HS-5 (cell line): ENCODE measurements at regions not wholly inside any gene's neighbourhood (a gene's known extent, or its start where the extent isn't known, plus 50 kb on each side); places are given as distances from the start of the nearest gene placed in this dataset.
"Not testable (repeated sequence)": the region's sequence is repeated elsewhere in the genome, so short reads cannot be mapped to it uniquely, and the experiment has no call there.

Experiments used
- DNase-seq: peaks from one replicate; pipeline ENCODE4 v3.0.0-alpha.2; 2012; ENCODE audit warnings: low read depth

DNA sequence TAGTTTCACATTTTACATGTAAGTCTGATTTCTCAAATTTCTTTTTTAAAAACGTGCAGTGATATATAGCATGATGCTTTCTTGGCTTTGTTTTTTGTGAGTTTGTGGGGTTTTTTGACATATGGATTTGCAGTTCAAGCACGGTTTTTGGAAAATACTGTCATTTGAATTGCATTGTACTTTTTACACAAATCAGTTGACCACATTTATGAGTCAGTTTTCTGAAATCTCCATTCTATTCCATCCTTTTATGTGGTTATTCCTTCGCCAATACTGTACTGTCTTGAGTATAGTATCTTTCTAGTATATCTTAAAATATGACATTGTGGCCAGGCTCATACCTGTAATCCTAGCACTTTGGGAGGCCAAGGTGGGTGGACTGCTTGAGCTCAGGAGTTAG is 890.0 kb upstream of the CITED2 start:
- no peak for DNase-seq

- not testable (repeated sequence) for DNase-seq
Observed at GRCh38 chr6:140258302-140258701, 883.9 kb upstream of the CITED2 start.

GRCh38 chr6:140256248-140256647 is 881.8 kb upstream of the CITED2 start:
- no peak for DNase-seq

GRCh38 chr6:140253096-140253495 is 878.6 kb upstream of the CITED2 start:
- peak; percentile 30 for DNase-seq

- DNase-seq, result no peak
Observed at GRCh38 chr6:140252099-140252498, 877.7 kb upstream of the CITED2 start.

- DNase-seq, result no peak
Observed at GRCh38 chr6:140245296-140246040, 871.0 kb upstream of the CITED2 start.

GRCh38 chr6:140237251-140237650 is 862.8 kb upstream of the CITED2 start:
- no peak for DNase-seq

GRCh38 chr6:140236732-140237131 is 862.3 kb upstream of the CITED2 start:
- no peak for DNase-seq

- DNase-seq, result no peak
Observed at GRCh38 chr6:140230282-140230681, 855.8 kb upstream of the CITED2 start.

GRCh38 chr6:140228491-140228890 is 854.0 kb upstream of the CITED2 start:
- DNase-seq, result no peak

DNA sequence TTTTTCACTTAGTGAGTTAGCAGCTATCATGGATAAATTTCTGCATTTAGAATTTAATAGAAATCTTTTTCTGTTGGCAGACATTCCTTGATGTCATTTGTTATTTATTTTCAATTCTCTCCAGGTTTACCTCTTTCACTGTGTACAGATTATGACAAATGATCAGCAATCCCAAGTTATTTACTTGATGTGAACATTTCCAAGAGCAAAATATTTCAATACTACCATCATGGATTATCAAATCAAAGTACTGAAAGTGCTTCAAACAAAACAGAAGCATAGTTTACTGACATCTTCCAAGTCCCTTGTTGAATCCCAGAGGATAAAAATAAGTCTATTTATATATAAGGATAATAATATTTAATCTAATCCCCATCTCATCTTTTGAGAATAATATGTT is 852.2 kb upstream of the CITED2 start:
- DNase-seq, result no peak

DNA sequence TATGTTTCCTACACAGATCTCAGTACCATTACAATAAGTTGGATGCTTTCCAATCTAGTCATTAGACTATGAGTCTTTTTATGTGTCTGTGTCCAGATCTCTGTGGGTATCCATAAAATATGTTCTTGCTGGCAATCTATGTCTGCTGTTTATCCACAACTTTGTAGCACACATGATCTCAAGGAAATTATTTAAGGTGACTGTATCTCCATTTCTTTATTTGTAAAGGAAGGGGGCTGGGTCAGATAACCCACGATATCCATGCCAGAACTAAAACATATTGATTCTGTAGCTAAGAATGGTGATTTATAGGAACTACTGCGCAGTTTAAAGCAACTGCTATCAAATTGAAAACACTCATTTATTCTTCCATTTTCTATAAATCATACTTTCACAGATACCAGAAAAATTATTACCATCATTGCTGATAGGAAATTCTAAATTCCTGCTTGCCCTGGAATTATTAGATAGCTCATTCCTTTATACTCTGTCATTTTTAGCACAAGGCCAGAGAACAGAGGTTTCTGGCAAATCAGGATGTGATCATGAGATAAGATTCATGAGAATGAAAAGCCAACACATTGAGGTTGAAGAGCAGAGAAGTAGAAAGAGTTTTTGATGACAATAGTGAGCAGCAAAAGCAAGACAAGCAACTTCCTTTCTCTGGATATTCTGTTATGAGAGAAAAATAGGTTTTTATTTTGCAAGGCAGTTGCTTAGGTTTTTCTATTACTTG is 851.4 kb upstream of the CITED2 start:
- no peak for DNase-seq

- no peak for DNase-seq
Observed at GRCh38 chr6:140217283-140217682, 842.8 kb upstream of the CITED2 start.

DNA sequence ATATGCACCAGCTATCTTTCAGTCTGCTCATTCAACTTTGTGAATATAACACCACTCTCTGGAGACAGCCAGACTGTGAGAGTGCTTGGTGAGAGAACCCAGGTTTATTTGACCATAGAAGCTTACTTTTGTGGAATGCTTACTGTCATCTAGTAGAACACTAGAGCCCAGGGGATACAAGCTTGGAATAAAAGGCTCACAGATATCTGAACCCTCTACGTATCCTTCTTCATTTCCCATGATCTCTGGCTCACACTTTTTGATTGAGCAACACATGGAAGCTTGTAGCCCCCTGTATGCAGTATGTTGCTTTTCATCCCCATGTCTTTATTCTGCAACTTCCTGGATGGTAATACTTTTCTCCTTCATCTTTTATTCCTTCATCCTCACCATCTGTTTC is 835.3 kb upstream of the CITED2 start:
- no peak for DNase-seq

DNA sequence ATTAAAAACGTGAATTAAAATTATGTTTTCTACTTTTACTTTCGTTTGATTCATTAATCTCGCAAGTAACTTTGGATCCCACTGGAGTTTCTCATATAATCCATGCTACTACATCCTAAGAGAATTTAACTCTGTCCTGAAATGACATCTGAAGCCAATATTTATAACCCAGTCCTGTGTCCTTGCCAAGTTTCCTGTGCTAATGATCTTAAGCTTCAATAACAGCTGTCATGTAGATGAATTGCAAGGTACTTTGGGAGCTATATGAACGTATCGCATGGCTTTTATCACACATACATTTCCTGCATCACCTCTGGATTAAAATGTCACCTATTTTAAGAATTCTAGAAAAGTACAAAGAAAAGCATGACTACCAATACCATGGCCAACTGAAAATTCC is 833.8 kb upstream of the CITED2 start:
- DNase-seq, result no peak

DNA sequence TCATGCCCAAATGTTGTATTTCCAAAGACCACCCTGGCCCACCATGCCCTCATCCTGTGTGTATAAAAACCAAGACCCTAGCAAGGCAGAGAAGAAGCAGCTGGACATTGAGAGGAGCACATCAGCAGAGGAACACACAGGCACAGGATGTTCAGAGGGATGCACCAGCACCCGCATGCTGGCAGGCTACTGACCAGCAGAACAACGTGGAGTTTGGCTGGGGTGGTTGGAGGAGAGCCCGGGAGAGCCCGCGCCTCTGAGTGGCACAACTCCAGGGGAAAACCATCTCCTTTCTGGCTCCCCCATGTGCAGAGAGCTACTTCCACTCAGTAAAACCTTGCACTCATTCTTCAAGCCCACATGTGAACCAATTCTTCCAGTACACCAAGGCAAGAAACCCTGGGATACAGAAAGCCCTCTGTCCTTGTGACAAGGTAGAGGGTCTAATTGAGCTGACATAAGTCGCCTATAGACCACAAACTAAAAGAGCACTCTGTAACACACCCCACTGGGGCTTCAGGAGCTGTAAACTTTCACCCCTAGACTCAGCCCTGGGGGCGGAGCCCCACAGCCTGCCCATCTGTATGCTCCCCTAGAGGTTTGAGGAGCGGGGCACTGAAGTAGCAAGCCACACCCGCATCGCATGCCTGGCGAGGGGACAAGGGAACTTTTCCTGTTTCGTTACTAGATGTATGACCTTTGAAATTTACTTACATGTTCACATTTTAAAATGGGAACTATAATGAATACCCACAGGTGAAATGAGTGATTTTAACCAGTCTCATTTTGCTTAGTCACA is 831.5 kb upstream of the CITED2 start:
- no peak for DNase-seq

GRCh38 chr6:140204154-140204553 is 829.7 kb upstream of the CITED2 start:
- DNase-seq, result no peak

- no peak for DNase-seq
Observed at GRCh38 chr6:140203661-140204147, 829.3 kb upstream of the CITED2 start.

DNA sequence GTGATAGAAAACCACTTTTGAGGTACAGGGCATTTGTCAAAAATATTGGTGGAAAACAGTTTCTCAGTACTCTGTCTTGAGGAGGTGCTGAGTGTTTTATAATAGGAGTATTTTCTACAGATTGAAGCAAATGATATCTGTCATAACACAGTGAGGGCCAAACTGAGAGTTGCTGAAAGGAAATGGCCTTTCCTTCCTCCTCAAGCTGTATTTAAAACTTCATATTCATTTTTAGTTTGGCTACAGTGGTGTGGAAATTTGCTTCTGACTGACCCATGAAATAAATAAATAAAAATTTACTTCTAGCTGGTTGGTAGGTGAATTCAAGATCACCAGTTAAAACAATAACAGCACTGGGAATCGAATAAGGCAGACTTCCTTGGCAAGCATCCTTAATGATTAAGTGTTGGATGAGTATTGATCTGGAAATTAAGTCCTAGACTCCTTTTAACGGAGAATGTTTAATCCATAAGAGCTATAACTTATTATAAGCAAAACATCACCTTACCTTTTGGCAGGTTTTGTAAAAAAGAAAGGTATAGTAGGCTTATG is 828.6 kb upstream of the CITED2 start:
- no peak for DNase-seq

- no peak for DNase-seq
Observed at GRCh38 chr6:140201787-140202458, 827.5 kb upstream of the CITED2 start.

- no peak for DNase-seq
Observed at GRCh38 chr6:140193269-140193668, 818.8 kb upstream of the CITED2 start.

GRCh38 chr6:140192018-140192417 is 817.6 kb upstream of the CITED2 start:
- no peak for DNase-seq
